Stomach (tissue), 4 donors: ENCODE measurements at regions not wholly inside any gene's neighbourhood (a gene's known extent, or its start where the extent isn't known, plus 50 kb on each side); places are given as distances from the start of the nearest gene placed in this dataset.

Experiments used
- EP300 ChIP-seq: sonication (generic); formaldehyde crosslinking; IDR thresholded peaks from one replicate; pipeline ENCODE4 v1.6.1; 2017; ENCODE audit warnings: antibody characterized with exemption
- POLR2A ChIP-seq, 4 donors: fragments of 450-650 bp; IDR thresholded peaks; one replicate each; pipeline ENCODE4 v1.6.1; 2016; ENCODE audit warnings: antibody characterized with exemption in 4 of 4, control low read depth in 2 of 4, mild to moderate bottlenecking in 1 of 4, moderate library complexity in 1 of 4
- POLR2AphosphoS5 ChIP-seq, 3 donors: sonication (generic); formaldehyde crosslinking; IDR thresholded peaks; one replicate each; pipeline ENCODE4 v1.6.1; 2016; ENCODE audit warnings: antibody characterized with exemption in 3 of 3

- TF ChIP-seq EP300 = no peak
- no peak for TF ChIP-seq POLR2A (IDR thresholded peaks at IDR 0.05)
- TF ChIP-seq POLR2AphosphoS5 (IDR thresholded peaks at IDR 0.05) = no peak
Measured at GRCh38 chr2:120444691-120445240, 98.8 kb downstream of the INHBB start.
